T-cell (primary cell): ENCODE measurements at regions not wholly inside any gene's neighbourhood (a gene's known extent, or its start where the extent isn't known, plus 50 kb on each side); places are given as distances from the start of the nearest gene placed in this dataset.

Experiments used
- ATAC-seq, 4 experiments: fragments of 200-7000 bp in 3 of 4; fragments of 150-1000 bp in 1 of 4; cut with Tn5 transposase; replicated peaks in 1 of 4; 1 replicate in 3 of 4; 2 replicates in 1 of 4; pipeline ENCODE4 v1.10.0; 2021; ENCODE audit warnings: moderate library complexity in 3 of 4, mild to moderate bottlenecking in 2 of 4, moderate number of reproducible peaks in 1 of 4
- CTCF ChIA-PET, 2 donors: fragments of 300-600 bp; sonication (Branson Sonifier 250); formaldehyde crosslinking; loops; one replicate each; lab custom pipeline; 2022; ENCODE audit warnings: antibody characterized with exemption in 2 of 2; lab: Charles Lee
- POLR2A ChIA-PET, 2 donors: fragments of 300-600 bp; sonication (Branson Sonifier 250); formaldehyde crosslinking; loops; one replicate each; lab custom pipeline; 2022; ENCODE audit warnings: antibody characterized with exemption in 2 of 2; lab: Charles Lee
- DNase-seq, 35 experiments: peaks; one replicate each; pipeline versions ENCODE4 v3.0.0 to v3.0.0-alpha.2; 2013 to 2023
- H3K27ac ChIP-seq: one replicate; pipeline ENCODE4 v1.5.1; 2013; ENCODE audit warnings: low read length
- H3K27me3 ChIP-seq, 2 experiments: replicated peaks in 1 of 2; 1 replicate in 1 of 2; 2 replicates in 1 of 2; pipeline versions ENCODE4 v1.6.1 to v1.7.0; 2013; ENCODE audit warnings: low read length in 1 of 2, mixed read lengths in 1 of 2; ENCODE audit not compliant: control insufficient read depth in 2 of 2, insufficient read depth in 2 of 2; ENCODE audit errors: extremely low read depth in 1 of 2
- H3K36me3 ChIP-seq, 2 donors: 1 replicate in 1 of 2; 2 replicates in 1 of 2; pipeline versions ENCODE4 v1.6.1 to v1.7.0; 2013; ENCODE audit warnings: low read length in 1 of 2; ENCODE audit not compliant: control insufficient read depth in 2 of 2, insufficient read depth in 1 of 2; ENCODE audit errors: extremely low read depth in 1 of 2
- H3K4me1 ChIP-seq, 2 experiments: 1 replicate in 1 of 2; 2 replicates in 1 of 2; pipeline versions ENCODE4 v1.6.1 to v1.7.0; 2013; ENCODE audit warnings: low read length in 2 of 2, mixed read lengths in 1 of 2; ENCODE audit not compliant: insufficient read depth in 2 of 2, control insufficient read depth in 1 of 2; ENCODE audit errors: extremely low read depth in 1 of 2
- H3K4me3 ChIP-seq, 2 donors: 1 replicate in 1 of 2; 2 replicates in 1 of 2; pipeline versions ENCODE4 v1.5.1 to v1.7.0; 2013; ENCODE audit warnings: mild to moderate bottlenecking in 2 of 2, low read length in 1 of 2, moderate library complexity in 1 of 2; ENCODE audit not compliant: control insufficient read depth in 1 of 2; ENCODE audit errors: extremely low read depth in 1 of 2
- H3K9me3 ChIP-seq: 2 replicates; pipeline ENCODE4 v1.7.0; 2013
- H3K27ac Mint-ChIP-seq, 2 donors: one replicate each; pipeline ENCODE4 v1.8.0; 2020 to 2021; ENCODE audit warnings: mild to moderate bottlenecking in 2 of 2, mixed read lengths in 2 of 2
- H3K27me3 Mint-ChIP-seq, 2 donors: one replicate each; pipeline ENCODE4 v1.8.0; 2021 to 2022; ENCODE audit warnings: mixed read lengths in 2 of 2
- H3K36me3 Mint-ChIP-seq: one replicate; pipeline ENCODE4 v1.8.0; 2021; ENCODE audit warnings: mixed read lengths
- H3K4me1 Mint-ChIP-seq, 3 donors: one replicate each; pipeline ENCODE4 v1.8.0; 2020 to 2022; ENCODE audit warnings: mixed read lengths in 3 of 3, mild to moderate bottlenecking in 1 of 3
- H3K4me3 Mint-ChIP-seq, 3 donors: one replicate each; pipeline ENCODE4 v1.8.0; 2020 to 2022; ENCODE audit warnings: mild to moderate bottlenecking in 3 of 3, mixed read lengths in 3 of 3, moderate library complexity in 3 of 3
- H3K9me3 Mint-ChIP-seq, 3 donors: one replicate each; pipeline ENCODE4 v1.8.0; 2020 to 2022; ENCODE audit warnings: mixed read lengths in 3 of 3
- WGBS: methylation state at CpG from one replicate; pipeline ENCODE4 v1.1.5; 2013; ENCODE audit warnings: missing lambda C conversion rate; ENCODE audit not compliant: insufficient coverage; 5-methylcytosine and 5-hydroxymethylcytosine counted together

DNA sequence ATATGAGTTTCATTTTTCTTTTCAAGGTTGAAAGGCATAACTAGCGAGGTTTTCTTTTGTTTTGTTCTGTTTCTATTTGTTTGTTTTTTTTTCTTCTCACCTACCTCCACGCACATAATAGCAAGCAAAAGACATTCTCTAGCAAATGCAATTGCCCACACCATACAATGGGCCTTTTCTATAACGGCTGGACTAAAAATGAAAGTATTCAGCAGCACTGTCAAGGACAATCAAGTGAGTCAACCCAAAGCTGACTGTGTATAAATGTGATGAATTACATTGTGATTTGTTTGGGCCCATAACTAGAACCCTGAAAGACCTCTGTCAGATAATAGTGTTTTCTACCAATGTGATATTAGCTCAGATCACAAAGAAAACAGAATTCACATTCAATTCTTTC lies 496.7 kb downstream of the RNF144B start:
- no CpG with 5 or more reads among the region's 3 CpGs for WGBS
- H3K4me3 Mint-ChIP-seq, result no peak overlapping the region
- no peaks in the 10 kb centered on the region for H3K36me3 Mint-ChIP-seq
- Histone ChIP-seq H3K27ac (no peak overlapping the region), H3K4me3 (no peak overlapping the region), H3K9me3 (no peaks in the 10 kb centered on the region), H3K4me1 (no peaks in the 10 kb centered on the region), H3K36me3 (no peaks in the 10 kb centered on the region), H3K27me3 (no peaks in the 10 kb centered on the region)
- H3K27me3 Mint-ChIP-seq, result no peaks in the 10 kb centered on the region
- POLR2A ChIA-PET, result no interaction called here
- no peak overlapping the region for H3K27ac Mint-ChIP-seq
- DNase-seq, result no peak
- CTCF ChIA-PET, result no interaction called here
- H3K9me3 Mint-ChIP-seq, result peaks cover 0 to 9% (median 5%) of the 10 kb centered on the region in 3 donors
- ATAC-seq, result no peak
- no peaks in the 10 kb centered on the region for H3K4me1 Mint-ChIP-seq

DNA sequence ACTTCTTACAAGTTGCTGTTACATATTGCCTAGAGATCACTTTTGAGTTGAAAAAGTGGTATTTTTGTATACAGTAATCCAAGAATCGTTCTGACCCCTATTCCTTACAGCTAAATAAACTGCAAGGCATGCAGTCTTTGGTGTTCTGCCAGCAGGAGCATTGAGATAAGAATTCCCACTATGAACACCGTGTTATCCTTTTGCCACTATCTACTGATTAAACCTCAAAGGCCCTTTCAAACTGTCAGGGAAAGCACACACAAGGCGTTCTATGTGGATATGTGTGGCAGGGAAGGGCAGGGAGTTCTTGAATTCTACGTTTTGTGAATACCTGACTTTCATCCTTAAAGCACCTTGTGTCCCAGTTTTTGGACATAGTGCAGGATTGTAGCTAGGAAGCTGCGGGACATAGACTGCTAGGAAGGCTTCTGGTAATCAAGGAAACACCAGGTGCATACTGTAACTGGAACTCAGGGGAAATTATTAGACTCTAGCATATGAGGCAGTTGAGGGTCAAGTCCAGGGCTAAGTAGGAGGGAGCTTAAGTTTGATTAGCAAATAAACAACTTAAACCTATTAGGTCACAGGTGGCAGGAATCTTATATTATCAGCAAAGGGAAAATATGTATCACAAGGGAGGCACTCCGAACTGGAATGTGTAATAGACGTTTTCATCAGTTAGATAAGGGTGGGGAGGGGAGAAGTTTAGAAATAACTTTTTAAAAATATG lies 506.6 kb downstream of the RNF144B start:
- Histone ChIP-seq H3K4me1 (no peaks in the 10 kb centered on the region), H3K9me3 (no peaks in the 10 kb centered on the region), H3K36me3 (no peaks in the 10 kb centered on the region), H3K27ac (no peak overlapping the region), H3K27me3 (no peaks in the 10 kb centered on the region), H3K4me3 (no peak overlapping the region)
- ChIA-PET POLR2A (no interaction called here), CTCF (no interaction called here)
- H3K4me3 Mint-ChIP-seq, result no peak overlapping the region
- no peaks in the 10 kb centered on the region for H3K4me1 Mint-ChIP-seq
- no peak overlapping the region for H3K27ac Mint-ChIP-seq
- DNase-seq (no peak), ATAC-seq (no peak)
- no peaks in the 10 kb centered on the region for H3K36me3 Mint-ChIP-seq
- H3K27me3 Mint-ChIP-seq, result no peaks in the 10 kb centered on the region
- whole genome bisulfite sequencing, result no CpG with 5 or more reads among the region's 7 CpGs
- peaks cover 0 to 6% (median 3%) of the 10 kb centered on the region in 3 donors for H3K9me3 Mint-ChIP-seq

DNA sequence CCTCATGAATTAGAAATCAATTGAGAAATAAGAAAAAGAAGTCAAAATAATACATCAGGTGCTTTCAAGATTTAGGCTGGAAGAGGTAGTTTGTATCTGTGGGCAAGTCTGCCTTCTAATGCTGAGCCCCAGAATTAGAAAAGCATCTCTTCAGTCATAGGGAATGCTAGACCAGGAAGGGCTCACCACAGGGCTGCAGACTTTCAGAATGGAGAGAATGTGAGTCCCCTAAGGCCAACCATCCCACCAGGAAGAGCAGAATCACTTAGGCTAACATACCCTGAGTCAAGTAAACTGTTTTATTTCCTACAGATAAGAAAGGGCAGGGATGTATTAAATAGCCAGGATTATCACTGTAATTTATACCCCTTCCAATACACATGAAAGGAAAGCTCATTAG lies 510.2 kb downstream of the RNF144B start:
- Histone ChIP-seq H3K27me3 (no peaks in the 10 kb centered on the region), H3K4me1 (no peaks in the 10 kb centered on the region), H3K9me3 (no peaks in the 10 kb centered on the region), H3K27ac (no peak overlapping the region), H3K36me3 (no peaks in the 10 kb centered on the region), H3K4me3 (no peak overlapping the region)
- POLR2A ChIA-PET, result no interaction called here
- peaks cover 0 to 7% (median 3%) of the 10 kb centered on the region in 3 donors for H3K9me3 Mint-ChIP-seq
- CTCF ChIA-PET, result no interaction called here
- no peaks in the 10 kb centered on the region for H3K36me3 Mint-ChIP-seq
- ATAC-seq (no peak), DNase-seq (no peak)
- no peak overlapping the region for H3K27ac Mint-ChIP-seq
- H3K27me3 Mint-ChIP-seq, result no peaks in the 10 kb centered on the region
- H3K4me3 Mint-ChIP-seq, result no peak overlapping the region
- no peaks in the 10 kb centered on the region for H3K4me1 Mint-ChIP-seq

DNA sequence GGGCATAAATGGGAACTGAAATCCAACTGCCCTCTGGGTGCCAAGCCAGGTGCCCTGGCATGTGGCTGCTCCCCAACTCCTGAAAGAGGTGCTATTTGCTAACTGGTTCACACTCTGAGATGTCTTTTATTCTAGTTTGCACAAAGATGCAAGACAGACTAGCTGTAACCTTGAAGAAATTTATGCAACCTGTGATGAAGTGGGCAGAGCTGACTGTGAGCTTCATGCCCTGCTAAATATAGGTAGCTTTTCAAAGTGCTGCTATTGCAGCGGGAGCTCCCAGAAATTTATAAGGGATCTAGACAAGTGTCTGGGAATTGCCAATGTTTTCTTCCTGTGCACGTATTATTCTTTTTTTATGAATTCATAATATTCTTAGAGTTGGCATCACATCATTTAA lies 517.5 kb downstream of the RNF144B start:
- no peaks in the 10 kb centered on the region for H3K4me1 Mint-ChIP-seq
- DNase-seq, result no peak
- POLR2A ChIA-PET, result no interaction called here
- WGBS, result no CpG with 5 or more reads among the region's 2 CpGs
- Histone ChIP-seq H3K4me3 (no peak overlapping the region), H3K27me3 (no peaks in the 10 kb centered on the region), H3K36me3 (no peaks in the 10 kb centered on the region), H3K27ac (no peak overlapping the region), H3K4me1 (no peaks in the 10 kb centered on the region), H3K9me3 (no peaks in the 10 kb centered on the region)
- H3K27me3 Mint-ChIP-seq, result no peaks in the 10 kb centered on the region
- no peaks in the 10 kb centered on the region for H3K36me3 Mint-ChIP-seq
- peaks cover 6 to 10% (median 10%) of the 10 kb centered on the region in 3 donors for H3K9me3 Mint-ChIP-seq
- CTCF ChIA-PET, result no interaction called here
- H3K27ac Mint-ChIP-seq, result no peak overlapping the region
- no peak overlapping the region for H3K4me3 Mint-ChIP-seq
- no peak for ATAC-seq

DNA sequence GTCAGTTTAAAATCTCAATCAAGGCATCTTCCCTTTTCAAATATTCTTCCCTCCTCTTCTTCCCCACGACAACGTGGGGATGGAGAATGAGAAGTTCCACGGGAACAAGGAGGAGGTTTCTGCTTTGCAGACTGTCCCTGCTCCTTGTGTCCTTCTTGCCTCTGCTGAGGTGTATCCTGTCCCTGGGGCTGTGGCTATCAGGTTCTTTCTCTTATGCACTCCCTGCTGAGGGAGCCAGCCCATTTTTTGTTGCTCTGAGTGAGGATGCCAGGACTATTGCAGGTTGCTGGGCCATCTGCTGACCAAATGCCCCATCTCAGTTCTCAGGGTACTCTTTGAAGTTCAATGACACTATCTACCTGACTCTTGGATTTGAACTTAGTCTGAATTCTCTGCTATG lies 533.6 kb downstream of the RNF144B start:
- Histone ChIP-seq H3K27me3 (no peaks in the 10 kb centered on the region), H3K9me3 (no peaks in the 10 kb centered on the region), H3K27ac (no peak overlapping the region), H3K36me3 (no peaks in the 10 kb centered on the region), H3K4me3 (no peak overlapping the region), H3K4me1 (no peaks in the 10 kb centered on the region)
- Mint-ChIP-seq H3K27ac (no peak overlapping the region), H3K36me3 (no peaks in the 10 kb centered on the region), H3K9me3 (peaks cover 0 to 8% (median 5%) of the 10 kb centered on the region in 3 donors), H3K27me3 (no peaks in the 10 kb centered on the region), H3K4me3 (no peak overlapping the region), H3K4me1 (no peaks in the 10 kb centered on the region)
- DNase-seq, result no peak
- WGBS, result no CpG with 5 or more reads among the region's 3 CpGs
- ATAC-seq, result no peak
- ChIA-PET POLR2A (no interaction called here), CTCF (no interaction called here)

DNA sequence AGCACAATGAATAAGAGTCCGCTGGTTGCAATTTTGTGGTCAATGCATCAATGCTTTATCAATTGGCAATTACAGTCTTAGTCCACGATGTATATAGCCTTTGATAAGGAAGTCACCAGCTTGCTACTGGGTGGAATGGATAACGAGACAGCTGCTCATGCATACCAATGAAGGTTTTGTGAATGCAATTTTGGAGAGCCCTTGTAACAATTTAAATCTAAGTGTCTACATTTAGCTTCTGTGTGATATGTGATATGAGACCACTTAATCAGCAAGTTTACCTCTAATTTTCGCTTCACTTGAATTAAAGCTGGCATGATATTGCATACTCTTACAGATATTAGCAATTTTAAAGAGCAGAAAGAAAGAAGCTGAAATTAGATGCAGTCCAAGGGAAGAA lies 543.9 kb downstream of the RNF144B start:
- WGBS, result 69% methylated on average over 2 of the region's 4 CpGs
- H3K4me3 Mint-ChIP-seq, result no peak overlapping the region
- DNase-seq (no peak), ATAC-seq (no peak)
- H3K27me3 ChIP-seq, result no peaks in the 10 kb centered on the region
- peaks cover 2% of the 10 kb centered on the region for H3K9me3 ChIP-seq
- H3K27me3 Mint-ChIP-seq, result no peaks in the 10 kb centered on the region
- CTCF ChIA-PET, result no interaction called here
- H3K27ac Mint-ChIP-seq, result no peak overlapping the region
- no peak overlapping the region for H3K27ac ChIP-seq
- peaks cover 4 to 20% (median 9%) of the 10 kb centered on the region in 3 donors for H3K9me3 Mint-ChIP-seq
- no peak overlapping the region for H3K4me3 ChIP-seq
- no peaks in the 10 kb centered on the region for H3K36me3 Mint-ChIP-seq
- POLR2A ChIA-PET, result no interaction called here
- no peaks in the 10 kb centered on the region for H3K4me1 Mint-ChIP-seq
- H3K4me1 ChIP-seq, result no peaks in the 10 kb centered on the region
- no peaks in the 10 kb centered on the region for H3K36me3 ChIP-seq

DNA sequence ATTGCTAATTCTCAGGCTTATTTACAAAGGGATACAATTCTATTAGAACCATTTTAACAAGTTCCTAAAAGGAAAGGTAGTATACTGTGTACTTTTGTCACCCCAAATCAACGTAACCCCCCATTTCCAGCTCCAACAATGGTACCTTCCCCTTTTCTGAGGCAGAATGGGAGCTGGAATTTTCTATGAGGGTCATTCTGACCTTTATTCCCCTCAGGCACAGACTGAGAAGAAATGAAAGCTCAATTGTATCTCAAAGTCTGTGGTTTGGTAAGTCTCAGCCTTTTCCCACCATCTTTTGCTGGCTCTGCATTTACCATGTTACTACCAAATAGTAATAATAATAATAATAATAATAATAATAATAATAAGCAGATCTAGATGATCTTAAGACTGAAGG lies 571.0 kb downstream of the RNF144B start:
- Histone ChIP-seq H3K27me3 (no peaks in the 10 kb centered on the region), H3K27ac (no peak overlapping the region), H3K36me3 (no peaks in the 10 kb centered on the region), H3K4me1 (no peaks in the 10 kb centered on the region), H3K9me3 (no peaks in the 10 kb centered on the region), H3K4me3 (no peak overlapping the region)
- Mint-ChIP-seq H3K4me3 (no peak overlapping the region), H3K4me1 (no peaks in the 10 kb centered on the region), H3K36me3 (no peaks in the 10 kb centered on the region), H3K9me3 (peaks cover 0 to 20% (median 9%) of the 10 kb centered on the region in 3 donors), H3K27ac (no peak overlapping the region), H3K27me3 (no peaks in the 10 kb centered on the region)
- CTCF ChIA-PET, result no interaction called here
- ATAC-seq (no peak), DNase-seq (no peak)
- POLR2A ChIA-PET, result interaction anchor here in 1 of 2 donors (0.5 kb wide), 1 partner anchor 215 kb away, joined by 6 read pairs; no protein-coding TSS in a partner anchor
- WGBS, result no CpG with 5 or more reads among the region's 1 CpG
